Panc1 (cell line): ENCODE measurements at regions not wholly inside any gene's neighbourhood (a gene's known extent, or its start where the extent isn't known, plus 50 kb on each side); places are given as distances from the start of the nearest gene placed in this dataset.

ENCODE experiments used
- POLR2AphosphoS5 ChIP-seq: IDR thresholded peaks from 2 replicates; pipeline ENCODE4 v1.6.1; 2012; ENCODE audit warnings: mild to moderate bottlenecking, low read depth, low read length, moderate library complexity
- SIN3A ChIP-seq: IDR thresholded peaks from 2 replicates; pipeline ENCODE4 v1.6.1; 2012; ENCODE audit warnings: low read depth, mild to moderate bottlenecking, low read length, moderate library complexity, borderline replicate concordance; ENCODE audit not compliant: insufficient read depth
- TF ChIP-seq, protein P1 (sequence below), 2 experiments: IDR thresholded peaks; 2 replicates each; pipeline ENCODE4 v1.6.1; 2011 to 2012; ENCODE audit warnings: low read depth in 2 of 2, control low read depth in 1 of 2, low read length in 1 of 2, mild to moderate bottlenecking in 1 of 2, moderate library complexity in 1 of 2; ENCODE audit not compliant: insufficient read depth in 1 of 2
- TF ChIP-seq, protein P2 (sequence below): fragments of 450-650 bp; IDR thresholded peaks from 2 replicates; pipeline ENCODE4 v1.5.1; 2017; ENCODE audit warnings: mild to moderate bottlenecking

DNA sequence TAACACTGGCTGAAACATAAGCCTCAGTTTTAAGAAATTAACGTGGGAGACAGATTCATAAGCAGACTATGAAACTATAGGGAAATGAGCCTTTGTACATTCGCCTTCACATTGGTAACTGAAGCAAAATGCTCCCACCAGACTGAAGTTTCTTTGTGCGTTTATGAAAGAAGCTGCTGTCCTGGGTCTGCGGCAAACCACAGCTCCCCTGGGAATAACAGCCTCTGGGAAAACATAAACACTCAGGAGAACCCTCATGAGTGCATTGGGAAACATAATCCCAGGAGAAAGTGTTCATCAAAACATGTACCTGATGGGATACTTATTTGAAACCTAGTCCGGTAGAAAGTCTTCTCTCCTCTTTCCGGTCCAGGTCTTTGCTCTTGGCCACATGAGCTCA lies 193.1 kb upstream of the LARGE1 start:
- TF ChIP-seq, protein P1, sequence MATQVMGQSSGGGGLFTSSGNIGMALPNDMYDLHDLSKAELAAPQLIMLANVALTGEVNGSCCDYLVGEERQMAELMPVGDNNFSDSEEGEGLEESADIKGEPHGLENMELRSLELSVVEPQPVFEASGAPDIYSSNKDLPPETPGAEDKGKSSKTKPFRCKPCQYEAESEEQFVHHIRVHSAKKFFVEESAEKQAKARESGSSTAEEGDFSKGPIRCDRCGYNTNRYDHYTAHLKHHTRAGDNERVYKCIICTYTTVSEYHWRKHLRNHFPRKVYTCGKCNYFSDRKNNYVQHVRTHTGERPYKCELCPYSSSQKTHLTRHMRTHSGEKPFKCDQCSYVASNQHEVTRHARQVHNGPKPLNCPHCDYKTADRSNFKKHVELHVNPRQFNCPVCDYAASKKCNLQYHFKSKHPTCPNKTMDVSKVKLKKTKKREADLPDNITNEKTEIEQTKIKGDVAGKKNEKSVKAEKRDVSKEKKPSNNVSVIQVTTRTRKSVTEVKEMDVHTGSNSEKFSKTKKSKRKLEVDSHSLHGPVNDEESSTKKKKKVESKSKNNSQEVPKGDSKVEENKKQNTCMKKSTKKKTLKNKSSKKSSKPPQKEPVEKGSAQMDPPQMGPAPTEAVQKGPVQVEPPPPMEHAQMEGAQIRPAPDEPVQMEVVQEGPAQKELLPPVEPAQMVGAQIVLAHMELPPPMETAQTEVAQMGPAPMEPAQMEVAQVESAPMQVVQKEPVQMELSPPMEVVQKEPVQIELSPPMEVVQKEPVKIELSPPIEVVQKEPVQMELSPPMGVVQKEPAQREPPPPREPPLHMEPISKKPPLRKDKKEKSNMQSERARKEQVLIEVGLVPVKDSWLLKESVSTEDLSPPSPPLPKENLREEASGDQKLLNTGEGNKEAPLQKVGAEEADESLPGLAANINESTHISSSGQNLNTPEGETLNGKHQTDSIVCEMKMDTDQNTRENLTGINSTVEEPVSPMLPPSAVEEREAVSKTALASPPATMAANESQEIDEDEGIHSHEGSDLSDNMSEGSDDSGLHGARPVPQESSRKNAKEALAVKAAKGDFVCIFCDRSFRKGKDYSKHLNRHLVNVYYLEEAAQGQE (IDR thresholded peaks at IDR 0.05; ENCODE audit: insufficient read depth in 1 of 2, low read depth in 2 of 2, low read length in 1 of 2), result no peak
- TF ChIP-seq, protein P2, sequence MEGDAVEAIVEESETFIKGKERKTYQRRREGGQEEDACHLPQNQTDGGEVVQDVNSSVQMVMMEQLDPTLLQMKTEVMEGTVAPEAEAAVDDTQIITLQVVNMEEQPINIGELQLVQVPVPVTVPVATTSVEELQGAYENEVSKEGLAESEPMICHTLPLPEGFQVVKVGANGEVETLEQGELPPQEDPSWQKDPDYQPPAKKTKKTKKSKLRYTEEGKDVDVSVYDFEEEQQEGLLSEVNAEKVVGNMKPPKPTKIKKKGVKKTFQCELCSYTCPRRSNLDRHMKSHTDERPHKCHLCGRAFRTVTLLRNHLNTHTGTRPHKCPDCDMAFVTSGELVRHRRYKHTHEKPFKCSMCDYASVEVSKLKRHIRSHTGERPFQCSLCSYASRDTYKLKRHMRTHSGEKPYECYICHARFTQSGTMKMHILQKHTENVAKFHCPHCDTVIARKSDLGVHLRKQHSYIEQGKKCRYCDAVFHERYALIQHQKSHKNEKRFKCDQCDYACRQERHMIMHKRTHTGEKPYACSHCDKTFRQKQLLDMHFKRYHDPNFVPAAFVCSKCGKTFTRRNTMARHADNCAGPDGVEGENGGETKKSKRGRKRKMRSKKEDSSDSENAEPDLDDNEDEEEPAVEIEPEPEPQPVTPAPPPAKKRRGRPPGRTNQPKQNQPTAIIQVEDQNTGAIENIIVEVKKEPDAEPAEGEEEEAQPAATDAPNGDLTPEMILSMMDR, result no peak
- no peak for TF ChIP-seq POLR2AphosphoS5
- TF ChIP-seq SIN3A, result no peak
